Smooth muscle cell (in vitro differentiated cells): ENCODE measurements at regions not wholly inside any gene's neighbourhood (a gene's known extent, or its start where the extent isn't known, plus 50 kb on each side); places are given as distances from the start of the nearest gene placed in this dataset.

Source experiments
- DNase-seq: peaks from one replicate; lab custom pipeline; 2025; ENCODE audit not compliant: unreplicated experiment; lab: John Stamatoyannopoulos, UW
- H2AFZ ChIP-seq: fragments of 200-600 bp; sonication (generic); 2 replicates; pipeline ENCODE4 v1.6.0; 2016; ENCODE audit warnings: antibody characterized with exemption, low read depth, mild to moderate bottlenecking
- H3F3A ChIP-seq: fragments of 200-600 bp; sonication (generic); 2 replicates; pipeline ENCODE4 v1.6.0; 2017; ENCODE audit warnings: antibody characterized with exemption, low read depth
- H3K27ac ChIP-seq: fragments of 200-600 bp; sonication (generic); 2 replicates; pipeline ENCODE4 v1.5.1; 2016; ENCODE audit warnings: low read depth, mild to moderate bottlenecking
- H3K27me3 ChIP-seq: fragments of 200-600 bp; sonication (generic); 2 replicates; pipeline ENCODE4 v1.6.1; 2016; ENCODE audit warnings: low read depth, mild to moderate bottlenecking
- H3K36me3 ChIP-seq: fragments of 200-600 bp; sonication (generic); 2 replicates; pipeline ENCODE4 v1.5.1; 2016; ENCODE audit warnings: low read depth
- H3K4me1 ChIP-seq: fragments of 200-600 bp; sonication (generic); 2 replicates; pipeline ENCODE4 v1.5.1; 2016; ENCODE audit warnings: low read depth
- H3K4me2 ChIP-seq: fragments of 200-600 bp; sonication (generic); 2 replicates; pipeline ENCODE4 v1.6.0; 2016; ENCODE audit warnings: mild to moderate bottlenecking
- H3K4me3 ChIP-seq: fragments of 200-600 bp; sonication (generic); 2 replicates; pipeline ENCODE4 v1.5.1; 2016; ENCODE audit warnings: mild to moderate bottlenecking
- H3K79me2 ChIP-seq: fragments of 200-600 bp; sonication (generic); 2 replicates; pipeline ENCODE4 v1.6.0; 2016; ENCODE audit warnings: low read depth, mild to moderate bottlenecking
- H3K9ac ChIP-seq: fragments of 200-600 bp; sonication (generic); 2 replicates; pipeline ENCODE4 v1.6.0; 2016; ENCODE audit warnings: low read depth
- H3K9me3 ChIP-seq: fragments of 200-600 bp; sonication (generic); replicated peaks from 2 replicates; pipeline ENCODE4 v1.5.1; 2016; ENCODE audit warnings: low read depth
- H4K20me1 ChIP-seq: fragments of 200-600 bp; sonication (generic); 2 replicates; pipeline ENCODE4 v1.6.0; 2016; ENCODE audit warnings: low read depth
- CTCF ChIP-seq: fragments of 200-600 bp; sonication (generic); IDR thresholded peaks from 2 replicates; pipeline ENCODE4 v1.5.1; 2017; ENCODE audit warnings: borderline replicate concordance, mild to moderate bottlenecking, antibody characterized with exemption; ENCODE audit not compliant: insufficient read depth, poor library complexity, severe bottlenecking
- WGBS: methylation state at CpG from one replicate; pipeline ENCODE4 v1.1.7; 2016; ENCODE audit warnings: low lambda C conversion rate; 5-methylcytosine and 5-hydroxymethylcytosine counted together

DNA sequence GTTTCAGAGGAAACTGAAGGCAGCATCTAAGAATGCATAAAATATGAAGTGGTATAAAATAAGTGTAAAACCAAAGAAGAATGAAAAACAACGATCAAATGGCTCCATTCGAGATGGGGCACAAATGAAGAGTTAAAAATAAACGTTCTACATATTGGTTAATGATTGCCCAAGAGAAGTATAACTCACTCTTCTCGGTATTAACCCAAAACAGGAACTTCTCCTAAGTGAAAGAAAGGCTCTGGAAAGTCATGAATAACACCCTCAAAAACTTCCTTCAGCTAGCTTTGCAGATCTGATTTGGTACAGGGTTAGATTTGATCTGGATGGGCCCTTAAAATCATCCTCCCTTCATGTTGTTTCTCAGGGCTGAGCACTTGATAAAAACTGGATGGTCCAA lies 94.3 kb upstream of the ADO start:
- Histone ChIP-seq H3K27me3 (no peaks in the 10 kb centered on the region), H2AFZ (no peak overlapping the region), H3F3A (no peaks in the 10 kb centered on the region), H4K20me1 (no peaks in the 10 kb centered on the region), H3K4me3 (no peak overlapping the region), H3K4me1 (no peaks in the 10 kb centered on the region), H3K9ac (no peak overlapping the region), H3K27ac (no peak overlapping the region), H3K4me2 (no peak overlapping the region), H3K79me2 (no peaks in the 10 kb centered on the region), H3K36me3 (no peaks in the 10 kb centered on the region), H3K9me3 (no peaks in the 10 kb centered on the region)
- DNase-seq = no peak
- no peak for TF ChIP-seq CTCF
- 68% methylated on average over 4 of the region's 4 CpGs for WGBS

- Histone ChIP-seq H3K79me2 (no peaks in the 10 kb centered on the region), H3K4me1 (no peaks in the 10 kb centered on the region), H3K9ac (no peak overlapping the region), H3K27me3 (no peaks in the 10 kb centered on the region), H3K4me2 (no peak overlapping the region), H3K9me3 (no peaks in the 10 kb centered on the region), H4K20me1 (no peaks in the 10 kb centered on the region), H2AFZ (no peak overlapping the region), H3K4me3 (no peak overlapping the region), H3F3A (no peaks in the 10 kb centered on the region), H3K27ac (no peak overlapping the region), H3K36me3 (no peaks in the 10 kb centered on the region)
- no peak for TF ChIP-seq CTCF
- no peak for DNase-seq
These were observed 89.1 kb upstream of the ADO start for GRCh38 chr10:62715383-62715782.

- no peaks in the 10 kb centered on the region for H3K9me3 ChIP-seq
- no peak for TF ChIP-seq CTCF
These were observed 85.9 kb upstream of the ADO start for GRCh38 chr10:62718585-62718984.

DNA sequence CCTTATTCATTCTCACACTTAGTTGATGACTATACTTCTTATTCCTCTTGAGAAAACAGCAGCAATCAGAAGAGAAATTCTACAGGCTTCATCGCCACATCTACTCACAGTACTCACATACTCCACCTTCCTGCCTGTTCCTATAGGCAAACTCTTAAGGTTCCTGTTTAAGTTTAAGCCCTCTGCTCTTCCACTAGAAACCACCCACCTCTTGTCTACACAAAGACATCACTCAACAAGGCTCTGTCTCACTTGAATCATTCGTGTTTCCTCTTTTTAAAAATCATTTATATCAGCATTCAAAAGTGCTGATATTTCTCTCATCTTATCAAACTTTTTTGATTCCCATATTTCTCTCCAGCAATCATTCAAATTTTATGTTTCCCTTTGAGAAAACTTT lies 85.5 kb upstream of the ADO start:
- Histone ChIP-seq H4K20me1 (no peaks in the 10 kb centered on the region), H3K27ac (no peak overlapping the region), H3K27me3 (no peaks in the 10 kb centered on the region), H3K9ac (no peak overlapping the region), H3K4me3 (no peak overlapping the region), H3K79me2 (no peaks in the 10 kb centered on the region), H3K9me3 (no peaks in the 10 kb centered on the region), H3F3A (no peaks in the 10 kb centered on the region), H3K36me3 (no peaks in the 10 kb centered on the region), H3K4me1 (no peaks in the 10 kb centered on the region), H3K4me2 (no peak overlapping the region), H2AFZ (no peak overlapping the region)
- DNase-seq = no peak
- 81% methylated on average over 2 of the region's 2 CpGs for WGBS
- no peak for TF ChIP-seq CTCF

More at GRCh38 chr10:62718585-62718984, 85.9 kb upstream of the ADO start:
- no peak overlapping the region for H3K4me3 ChIP-seq
- no peak for DNase-seq
- no peaks in the 10 kb centered on the region for H4K20me1 ChIP-seq
- H3K4me2 ChIP-seq = no peak overlapping the region
- no peak overlapping the region for H2AFZ ChIP-seq
- WGBS = 89% methylated on average over 5 of the region's 5 CpGs
- H3F3A ChIP-seq = no peaks in the 10 kb centered on the region
- no peaks in the 10 kb centered on the region for H3K79me2 ChIP-seq
- no peaks in the 10 kb centered on the region for H3K4me1 ChIP-seq
- H3K36me3 ChIP-seq = no peaks in the 10 kb centered on the region
- H3K27ac ChIP-seq = no peak overlapping the region
- no peak overlapping the region for H3K9ac ChIP-seq
- no peaks in the 10 kb centered on the region for H3K27me3 ChIP-seq
